HL-60 (cell line): ENCODE measurements at regions not wholly inside any gene's neighbourhood (a gene's known extent, or its start where the extent isn't known, plus 50 kb on each side); places are given as distances from the start of the nearest gene placed in this dataset.

Experiments used
- GABPA ChIP-seq: IDR thresholded peaks from 2 replicates; pipeline ENCODE4 v1.6.1; 2012; ENCODE audit warnings: low read depth
- POLR2AphosphoS5 ChIP-seq: IDR thresholded peaks from 2 replicates; pipeline ENCODE4 v1.6.1; 2012; ENCODE audit warnings: low read depth
- SPI1 ChIP-seq: IDR thresholded peaks from 2 replicates; pipeline ENCODE4 v1.6.1; 2012; ENCODE audit warnings: low read depth, mild to moderate bottlenecking, borderline replicate concordance
- TF ChIP-seq, protein P1 (sequence below): IDR thresholded peaks from one replicate; pipeline ENCODE4 v1.5.1; 2011; ENCODE audit warnings: low read length, control low read depth, inconsistent platforms; ENCODE audit not compliant: insufficient read depth

DNA sequence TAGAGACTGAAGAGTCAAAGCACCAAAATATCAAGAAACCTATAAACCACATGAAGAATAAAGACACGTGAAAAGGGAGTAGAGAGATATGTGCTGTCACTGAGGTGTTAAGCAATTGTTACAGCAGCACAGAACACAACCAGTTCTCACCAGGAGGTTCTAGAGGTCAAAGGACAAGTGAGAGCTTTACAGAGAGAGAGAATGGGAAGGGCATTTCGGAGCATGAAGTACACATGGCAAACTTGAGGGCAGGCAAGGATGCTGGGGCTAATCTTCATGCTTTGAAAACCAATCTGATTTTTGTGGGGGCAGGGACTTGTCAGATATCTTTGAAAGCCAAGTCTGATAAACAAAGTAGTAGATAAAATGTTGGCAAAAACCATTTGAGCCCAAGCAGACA, 142.3 kb upstream of the NRSN1 start:
- TF ChIP-seq, protein P1, sequence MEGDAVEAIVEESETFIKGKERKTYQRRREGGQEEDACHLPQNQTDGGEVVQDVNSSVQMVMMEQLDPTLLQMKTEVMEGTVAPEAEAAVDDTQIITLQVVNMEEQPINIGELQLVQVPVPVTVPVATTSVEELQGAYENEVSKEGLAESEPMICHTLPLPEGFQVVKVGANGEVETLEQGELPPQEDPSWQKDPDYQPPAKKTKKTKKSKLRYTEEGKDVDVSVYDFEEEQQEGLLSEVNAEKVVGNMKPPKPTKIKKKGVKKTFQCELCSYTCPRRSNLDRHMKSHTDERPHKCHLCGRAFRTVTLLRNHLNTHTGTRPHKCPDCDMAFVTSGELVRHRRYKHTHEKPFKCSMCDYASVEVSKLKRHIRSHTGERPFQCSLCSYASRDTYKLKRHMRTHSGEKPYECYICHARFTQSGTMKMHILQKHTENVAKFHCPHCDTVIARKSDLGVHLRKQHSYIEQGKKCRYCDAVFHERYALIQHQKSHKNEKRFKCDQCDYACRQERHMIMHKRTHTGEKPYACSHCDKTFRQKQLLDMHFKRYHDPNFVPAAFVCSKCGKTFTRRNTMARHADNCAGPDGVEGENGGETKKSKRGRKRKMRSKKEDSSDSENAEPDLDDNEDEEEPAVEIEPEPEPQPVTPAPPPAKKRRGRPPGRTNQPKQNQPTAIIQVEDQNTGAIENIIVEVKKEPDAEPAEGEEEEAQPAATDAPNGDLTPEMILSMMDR, result no peak
- TF ChIP-seq POLR2AphosphoS5 (no peak), GABPA (no peak), SPI1 (no peak)
